Gastroesophageal sphincter (tissue), 3 donors: ENCODE measurements at regions not wholly inside any gene's neighbourhood (a gene's known extent, or its start where the extent isn't known, plus 50 kb on each side); places are given as distances from the start of the nearest gene placed in this dataset.

Experiments used
- CTCF ChIP-seq, 4 experiments: fragments of 200-600 bp in 2 of 4; fragments of 450-650 bp in 2 of 4; sonication (generic) in 1 of 4; IDR thresholded peaks; one replicate each; pipeline ENCODE4 v1.5.1; 2017 to 2019; ENCODE audit warnings: antibody characterized with exemption in 4 of 4, mild to moderate bottlenecking in 2 of 4, moderate library complexity in 2 of 4
- POLR2A ChIP-seq, 2 donors: fragments of 450-650 bp; IDR thresholded peaks; one replicate each; pipeline ENCODE4 v1.6.1; 2017; ENCODE audit warnings: antibody characterized with exemption in 2 of 2, mild to moderate bottlenecking in 2 of 2, moderate library complexity in 1 of 2
- POLR2AphosphoS5 ChIP-seq: sonication (generic); formaldehyde crosslinking; IDR thresholded peaks from one replicate; pipeline ENCODE4 v1.6.1; 2017; ENCODE audit warnings: antibody characterized with exemption

DNA sequence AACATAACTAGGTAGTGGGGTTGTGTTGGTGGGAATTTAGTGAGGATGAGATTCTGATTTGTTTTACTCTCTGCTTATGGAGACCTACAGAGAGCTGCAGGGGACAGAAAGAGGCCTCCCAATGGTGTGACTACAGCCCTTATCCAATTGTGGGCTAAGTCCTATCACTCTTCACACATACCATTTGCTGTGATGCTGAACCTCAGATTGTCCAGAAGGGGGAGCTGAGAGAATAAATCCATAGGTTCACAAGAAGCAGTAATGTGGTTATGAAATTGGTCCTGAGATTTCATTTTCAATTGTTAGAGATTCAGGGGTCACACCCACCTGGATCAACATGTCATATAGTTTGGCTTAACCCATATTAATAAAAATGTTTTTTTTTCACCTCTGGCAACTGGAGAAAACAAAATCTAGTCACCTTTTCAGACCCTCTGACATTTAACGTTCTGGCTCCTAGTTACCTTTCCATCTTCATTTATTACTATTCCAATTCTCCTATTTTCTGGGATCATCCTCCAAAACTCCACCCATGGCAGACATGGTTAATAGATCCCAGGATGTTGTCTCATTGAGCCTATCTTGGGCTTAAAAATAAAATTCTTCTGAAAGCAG is 53.3 kb upstream of the PTPN5 start:
- TF ChIP-seq CTCF (IDR thresholded peaks at IDR 0.05) = peak in 1 of 4 experiments; percentile 10
- TF ChIP-seq POLR2A (IDR thresholded peaks at IDR 0.05) = no peak
- TF ChIP-seq POLR2AphosphoS5 = no peak
